NCI-H748 treated with DMSO at 0.1 percent for 48 hours (cell line): ENCODE measurements at regions not wholly inside any gene's neighbourhood (a gene's known extent, or its start where the extent isn't known, plus 50 kb on each side); places are given as distances from the start of the nearest gene placed in this dataset.
"Not testable (repeated sequence)": the region's sequence is repeated elsewhere in the genome, so short reads cannot be mapped to it uniquely, and the experiment has no call there.

ENCODE experiments used
- DNase-seq: peaks from one replicate; lab custom pipeline; 2025; lab: John Stamatoyannopoulos, UW

DNA sequence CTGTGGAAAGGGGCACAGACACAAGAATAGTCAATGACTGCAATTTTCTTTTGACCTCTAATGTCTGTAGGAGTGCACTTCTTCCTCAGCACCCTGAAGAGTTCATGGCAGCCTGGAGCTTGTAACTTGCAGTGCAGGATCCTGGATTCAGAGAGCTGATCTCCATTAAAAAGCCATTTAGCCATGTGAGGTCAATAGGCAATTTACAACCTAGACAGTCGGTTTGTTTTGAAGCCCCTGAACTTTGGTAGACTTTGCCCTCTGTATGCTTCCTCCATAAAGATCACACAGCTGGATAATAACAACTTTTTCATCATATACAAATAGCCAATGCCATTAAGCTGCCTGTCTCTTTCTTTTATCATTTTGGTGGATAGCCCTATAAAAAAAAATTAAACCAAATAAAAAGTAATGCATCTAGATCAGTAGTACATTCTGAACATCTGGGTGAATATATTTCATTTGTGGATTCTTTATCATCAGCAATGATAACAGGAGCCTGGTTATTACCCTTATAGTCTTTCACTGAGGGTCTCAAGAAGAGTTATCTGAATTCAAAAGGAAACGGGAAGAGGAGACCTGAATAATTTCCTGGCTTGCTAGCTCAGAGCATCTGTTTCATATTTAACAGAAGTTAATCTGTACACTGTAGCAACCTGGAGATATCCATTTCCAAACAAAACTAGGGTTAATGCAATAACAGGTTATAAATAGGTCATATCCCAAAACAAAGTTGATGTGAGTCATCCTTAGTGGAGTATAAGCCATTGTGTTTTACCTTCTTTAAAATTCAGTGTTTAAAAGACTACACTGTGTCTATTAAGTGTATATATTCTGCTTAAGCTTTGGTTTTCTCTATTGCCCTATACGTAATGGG is 193.8 kb upstream of the ACTBL2 start:
- peak; percentile 24 for DNase-seq

- DNase-seq: no peak
These were observed 192.6 kb upstream of the ACTBL2 start for GRCh38 chr5:57675236-57675635.

- no peak for DNase-seq
These were observed 188.8 kb upstream of the ACTBL2 start for GRCh38 chr5:57671371-57671770.

DNA sequence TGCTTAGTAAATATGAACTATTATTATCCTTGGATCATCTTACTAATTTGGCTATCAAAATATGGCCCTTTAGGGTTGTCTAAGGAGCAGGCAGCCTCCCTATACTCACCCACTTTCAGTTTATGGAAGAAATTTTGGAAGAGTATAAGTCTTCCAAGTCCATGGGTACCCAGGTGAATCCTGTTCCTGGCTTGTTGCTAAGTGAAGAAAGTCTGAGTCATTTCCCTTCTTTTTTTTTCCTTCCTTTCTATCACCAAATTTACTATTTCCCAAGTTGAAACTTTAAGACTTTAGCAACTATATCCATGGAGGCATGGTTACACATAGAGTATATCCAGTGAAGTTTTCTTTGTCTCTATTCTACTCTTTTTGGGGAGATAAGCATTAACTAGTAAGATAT is 184.0 kb upstream of the ACTBL2 start:
- no peak for DNase-seq

DNA sequence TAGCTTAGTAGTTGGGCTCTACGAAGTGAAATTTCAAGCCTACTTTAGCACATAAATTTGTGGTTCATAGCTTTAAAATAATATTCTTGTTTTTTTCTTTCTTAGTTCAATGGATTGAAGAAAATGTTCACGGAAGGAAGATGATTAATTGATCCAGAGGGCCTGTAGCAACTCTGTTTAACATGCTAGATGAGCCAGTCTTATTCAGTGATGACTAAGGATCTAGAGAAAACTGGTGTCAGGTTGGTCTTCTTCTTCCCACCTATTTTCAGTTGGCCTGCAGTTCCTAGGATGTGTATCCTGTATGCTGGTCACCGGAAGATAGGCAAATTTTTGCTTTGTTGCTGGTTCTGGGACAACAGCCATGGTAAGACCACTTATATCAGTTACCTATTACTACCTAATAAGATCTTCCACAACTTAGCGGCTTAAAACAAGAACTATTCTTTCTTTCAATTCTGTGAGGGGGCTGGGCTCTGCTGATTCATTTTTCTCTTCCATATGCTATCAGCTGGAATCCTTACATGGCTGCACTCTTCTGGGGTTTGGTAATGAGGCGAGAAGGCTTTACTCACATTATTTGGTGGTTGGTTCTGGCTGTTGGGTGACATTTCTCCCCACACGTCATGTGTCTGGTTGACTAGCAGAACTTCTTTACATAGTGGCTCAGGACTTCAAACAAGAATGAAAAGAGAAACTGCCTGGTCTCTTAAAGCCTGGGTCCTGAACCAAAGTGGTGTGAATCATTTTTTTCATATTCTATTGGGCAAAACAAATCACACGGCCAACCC is 182.7 kb upstream of the ACTBL2 start:
- DNase-seq: no peak

DNA sequence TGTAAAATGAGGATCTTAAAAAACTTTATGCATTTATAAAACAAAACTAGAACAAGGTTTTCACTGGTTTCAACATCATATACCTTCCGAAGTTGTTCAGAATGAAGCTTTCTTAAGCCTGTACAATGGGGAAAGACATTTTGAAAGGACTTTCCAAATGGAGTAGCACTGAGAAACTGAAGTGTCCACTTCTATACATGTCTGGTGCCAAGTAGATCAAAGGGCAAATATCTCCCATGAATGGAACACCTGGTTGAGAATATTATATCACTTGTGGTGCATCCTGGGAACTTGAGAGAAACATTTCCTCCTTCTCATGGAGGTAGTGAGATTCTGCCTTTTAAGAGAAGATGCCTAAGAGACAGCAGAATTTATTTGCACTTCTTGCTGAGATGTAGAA is 182.1 kb upstream of the ACTBL2 start:
- DNase-seq: no peak

DNA sequence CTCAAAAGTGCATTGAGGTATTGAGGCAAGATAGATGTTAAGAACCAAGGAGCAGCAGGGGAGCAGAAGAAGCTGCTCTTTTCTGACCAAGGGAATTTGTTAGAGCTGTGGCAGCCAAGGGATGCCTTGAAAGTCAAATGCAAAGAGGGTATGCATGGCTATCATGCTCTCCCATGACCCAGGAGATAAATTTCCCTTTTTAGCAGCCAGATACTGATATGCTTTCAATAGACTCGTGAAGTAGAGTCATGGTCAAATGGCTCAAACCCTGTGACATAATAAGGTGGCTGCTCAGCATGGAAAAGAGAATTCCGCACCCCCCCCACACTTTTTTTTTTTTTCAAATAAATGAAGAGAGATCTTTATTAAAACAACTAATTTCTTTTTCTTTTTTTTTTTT is 180.9 kb upstream of the ACTBL2 start:
- no peak for DNase-seq

GRCh38 chr5:57662991-57663390 is 180.4 kb upstream of the ACTBL2 start:
- DNase-seq: no peak

DNA sequence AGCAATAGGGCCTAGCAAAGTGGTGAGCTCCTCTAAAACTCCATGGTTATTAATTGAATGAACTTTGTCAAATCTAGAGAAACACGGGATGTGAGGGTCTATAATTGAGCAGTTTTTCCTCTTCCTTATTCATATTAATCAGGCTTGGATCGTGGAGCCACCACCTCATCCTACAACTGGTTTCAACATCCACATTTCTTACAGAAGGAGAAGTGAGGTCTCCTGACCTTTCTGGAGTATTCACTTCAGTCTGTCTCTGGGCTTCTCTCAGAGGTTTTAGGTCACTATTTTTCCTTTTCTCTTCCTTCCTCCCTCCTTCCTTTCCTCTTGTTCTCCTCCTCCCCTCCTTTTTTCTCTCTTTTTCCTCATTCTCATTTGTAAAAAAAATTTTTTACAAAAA is 177.3 kb upstream of the ACTBL2 start:
- no peak for DNase-seq

DNA sequence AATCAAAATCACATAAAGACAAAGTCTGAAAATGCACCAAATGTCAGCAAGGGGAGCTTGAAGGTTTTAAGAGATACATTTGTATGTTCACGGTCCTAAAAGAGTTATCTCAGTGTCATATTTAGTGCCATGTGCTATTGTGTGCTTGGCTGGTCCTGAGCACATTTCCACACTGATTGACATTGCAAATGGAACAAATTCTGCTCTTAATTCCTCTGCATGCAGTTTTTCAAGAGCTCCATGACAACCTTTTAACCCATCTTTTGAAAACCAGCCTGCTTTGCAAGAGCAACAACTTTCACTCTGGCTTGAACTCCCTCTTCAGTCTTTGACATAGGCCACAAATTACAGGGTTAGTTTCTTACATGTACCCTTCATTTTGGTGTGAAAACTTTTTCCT is 175.4 kb upstream of the ACTBL2 start:
- no peak for DNase-seq

- DNase-seq: no peak
These were observed 172.6 kb upstream of the ACTBL2 start for GRCh38 chr5:57655228-57655627.

DNA sequence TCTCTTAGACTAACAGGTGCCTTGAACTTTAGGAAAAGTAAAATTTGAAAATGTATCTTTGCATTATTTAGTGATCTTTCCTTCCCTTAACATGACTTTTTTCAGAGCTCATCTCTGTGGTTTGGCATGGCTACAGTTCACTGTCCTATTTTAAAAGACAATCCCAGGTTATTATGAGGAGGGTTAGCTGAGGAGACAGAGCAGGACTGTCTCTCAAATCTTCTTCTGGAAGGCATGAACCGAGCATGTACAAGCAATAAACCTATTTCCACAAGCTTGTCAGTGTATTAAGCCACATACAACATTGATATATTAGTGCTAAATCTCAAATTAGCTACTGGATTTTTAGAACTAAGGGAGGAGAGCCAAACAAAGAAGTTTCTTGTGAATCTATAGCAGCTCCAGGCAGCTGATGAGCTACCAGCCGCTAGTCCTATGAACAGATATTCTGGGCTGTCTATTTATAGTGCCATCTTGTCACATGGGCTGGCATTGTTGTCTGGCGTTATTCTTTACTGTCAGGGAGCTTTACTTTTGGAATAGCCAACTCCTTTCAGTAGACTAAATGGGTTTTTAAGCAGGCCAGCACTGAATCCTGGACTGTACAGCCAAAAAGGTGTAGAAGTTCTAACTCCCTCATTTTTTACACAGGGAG is 171.2 kb upstream of the ACTBL2 start:
- DNase-seq: no peak

GRCh38 chr5:57651127-57651526 is 168.5 kb upstream of the ACTBL2 start:
- no peak for DNase-seq

GRCh38 chr5:57650360-57651069 is 167.9 kb upstream of the ACTBL2 start:
- peak; percentile 57 for DNase-seq

DNA sequence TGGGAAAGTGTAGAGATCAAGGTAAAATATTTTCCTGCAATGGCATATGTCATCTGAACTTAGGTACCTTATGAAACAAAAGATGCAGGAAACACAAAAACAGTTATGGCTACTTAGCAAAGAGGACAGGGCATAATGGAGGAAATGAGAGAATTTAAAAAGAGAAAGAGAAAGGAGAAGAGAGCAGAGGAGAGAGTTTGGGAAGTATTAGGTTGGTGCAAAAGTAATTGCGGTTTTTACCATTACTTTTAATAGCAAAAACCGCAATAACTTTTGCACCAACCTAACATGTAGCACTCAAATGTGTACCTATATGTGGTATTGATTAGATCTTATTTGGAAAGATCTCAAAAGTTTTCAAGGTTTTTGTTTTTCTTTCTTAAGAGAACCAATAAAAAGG is 160.1 kb upstream of the ACTBL2 start:
- DNase-seq: no peak

DNA sequence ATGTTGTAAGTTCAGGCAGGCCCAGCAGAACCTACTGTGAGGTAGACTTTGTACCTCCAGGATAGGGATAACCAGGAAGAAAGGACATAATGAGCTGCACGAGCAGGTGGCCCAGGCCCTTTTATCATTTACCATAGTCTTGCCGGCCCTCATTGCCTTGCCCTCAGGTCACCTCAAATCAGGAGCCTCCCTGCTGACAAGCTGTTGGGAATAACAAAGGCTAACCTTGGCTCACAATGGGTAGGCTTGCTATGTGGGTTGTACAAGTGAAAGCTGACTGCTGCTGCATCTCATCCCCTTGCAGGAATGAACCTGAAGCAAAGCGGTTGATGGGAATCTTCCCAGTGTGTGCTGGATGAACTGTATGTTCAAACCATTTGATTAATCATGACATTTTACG is 159.5 kb upstream of the ACTBL2 start:
- no peak for DNase-seq

DNA sequence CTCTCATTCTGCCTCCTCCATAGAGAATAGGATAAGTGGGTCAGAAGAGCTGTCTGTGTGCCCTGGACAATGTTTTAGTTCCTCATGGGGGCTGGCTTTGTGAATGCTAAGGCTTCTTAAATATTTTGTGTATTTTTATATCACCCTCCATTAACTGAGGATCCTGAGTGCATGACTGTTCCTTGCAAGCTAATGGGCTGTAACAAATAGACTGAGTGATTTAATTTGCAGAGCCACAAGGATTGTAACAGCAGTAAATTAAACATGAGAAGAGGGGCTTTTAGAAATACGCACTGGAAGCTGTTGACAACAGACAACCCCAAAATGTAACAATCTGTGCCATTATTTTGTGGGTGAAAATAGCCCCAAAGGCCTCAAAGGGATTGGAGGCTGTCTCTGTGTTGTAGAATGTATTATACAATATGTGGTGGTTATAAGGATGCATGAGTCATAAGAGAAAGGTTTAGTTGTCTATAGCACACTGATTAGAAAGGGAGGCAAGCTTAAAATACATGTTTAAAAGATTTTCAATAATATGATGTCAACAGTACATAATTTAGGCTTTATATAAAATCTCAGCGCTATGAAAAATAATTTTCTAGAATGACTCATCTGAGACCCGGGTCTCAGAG is 152.7 kb upstream of the ACTBL2 start:
- no peak for DNase-seq

- DNase-seq: no peak
These were observed 150.3 kb upstream of the ACTBL2 start for GRCh38 chr5:57632937-57633336.

GRCh38 chr5:57631139-57631538 is 148.5 kb upstream of the ACTBL2 start:
- not testable (repeated sequence) for DNase-seq

DNA sequence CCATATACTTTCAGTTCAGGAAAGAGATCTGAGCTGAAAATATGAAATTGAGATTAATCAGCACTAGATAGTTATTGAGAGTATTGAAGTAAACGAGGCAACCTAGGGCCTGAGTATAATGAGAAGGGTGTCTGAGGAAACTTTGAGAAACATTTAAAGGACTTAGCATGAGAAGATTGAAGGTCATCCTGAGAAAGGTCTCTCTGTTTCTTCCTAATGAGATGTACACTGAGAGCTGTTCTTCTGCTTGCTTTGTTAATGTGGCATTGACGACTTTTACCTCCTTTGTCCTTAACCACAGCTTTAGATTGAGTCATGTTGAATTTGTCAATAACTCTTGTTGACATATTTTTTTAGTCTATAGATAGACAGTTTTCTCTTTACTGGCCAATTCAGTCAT is 145.1 kb upstream of the ACTBL2 start:
- DNase-seq: no peak

GRCh38 chr5:57626703-57627102 is 144.1 kb upstream of the ACTBL2 start:
- no peak for DNase-seq

DNA sequence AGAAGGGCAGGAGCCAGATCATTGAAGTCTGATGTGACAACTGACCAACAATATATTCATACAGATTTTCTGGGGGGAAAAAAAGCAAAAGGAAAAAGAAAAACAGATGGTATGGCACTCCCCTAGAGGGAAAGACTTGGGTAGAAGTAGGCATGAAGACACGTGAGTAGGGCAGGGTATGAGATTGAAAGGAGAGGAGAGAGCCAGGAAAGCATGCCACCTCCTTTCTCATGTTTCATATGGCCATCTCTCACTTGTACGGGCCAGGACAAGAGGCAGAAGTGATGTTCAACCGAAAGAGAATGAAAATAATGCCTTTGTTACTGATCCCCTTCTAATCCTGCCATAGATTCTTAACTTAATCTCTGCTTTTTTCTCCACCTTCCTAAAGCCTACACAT is 139.0 kb upstream of the ACTBL2 start:
- no peak for DNase-seq
